ENCODE measurements at regions not wholly inside any gene's neighbourhood (a gene's known extent, or its start where the extent isn't known, plus 50 kb on each side); places are given as distances from the start of the nearest gene placed in this dataset.

GRCh38 chr2:35204323-35204722, 1151.3 kb upstream of the CRIM1 start:
- TF ChIP-seq JUND (IDR thresholded peaks at IDR 0.05; ENCODE audit: low read length), result no peak
- no peak for TF ChIP-seq POLR2A (IDR thresholded peaks at IDR 0.05; ENCODE audit: control extremely low read depth in 1 of 2, low read depth in 2 of 2, low read length in 2 of 2)
- TF ChIP-seq CTCF (IDR thresholded peaks at IDR 0.05; ENCODE audit: control extremely low read depth in 1 of 3, insufficient read depth in 1 of 3, low read depth in 1 of 3, low read length in 3 of 3), result no peak
- TF ChIP-seq PHF8 (conservative IDR thresholded peaks at IDR 0.05; ENCODE audit: low read depth, low read length), result no peak
- TF ChIP-seq SIN3A (conservative IDR thresholded peaks at IDR 0.05 in 1 of 2, IDR thresholded peaks at IDR 0.05 in 1 of 2; ENCODE audit: low read depth in 1 of 2, low read length in 2 of 2), result no peak
- no peak for TF ChIP-seq HDAC6 (IDR thresholded peaks at IDR 0.05; ENCODE audit: low read depth, low read length)
- no peak for TF ChIP-seq RAD21 (IDR thresholded peaks at IDR 0.05 in 1 of 2, conservative IDR thresholded peaks at IDR 0.05 in 1 of 2; ENCODE audit: low read depth in 2 of 2, low read length in 2 of 2)
- no peak for TF ChIP-seq EZH2 (IDR thresholded peaks at IDR 0.05; ENCODE audit: low read depth, low read length, severe bottlenecking)
- no peak for TF ChIP-seq RFX5 (IDR thresholded peaks at IDR 0.05; ENCODE audit: borderline replicate concordance, low read depth, low read length)
- no peak for TF ChIP-seq POLR2AphosphoS5 (IDR thresholded peaks at IDR 0.05; ENCODE audit: low read depth, low read length)
- TF ChIP-seq CREB1 (IDR thresholded peaks at IDR 0.05), result no peak

All from H1 (cell line).